Bronchial epithelial cell (primary cell): ENCODE measurements at regions not wholly inside any gene's neighbourhood (a gene's known extent, or its start where the extent isn't known, plus 50 kb on each side); places are given as distances from the start of the nearest gene placed in this dataset.

Experiments used
- DNase-seq: peaks from one replicate; pipeline ENCODE4 v3.0.0-alpha.2; 2010; ENCODE audit warnings: low read depth
- FAIRE-seq: peaks from 2 replicates; lab custom pipeline; 2011; peaks lifted over from hg19 to GRCh38; lab: Jason Lieb, UNC
- H3K27me3 ChIP-seq: 2 replicates; pipeline ENCODE4 v1.5.1; 2011; ENCODE audit warnings: low read length; ENCODE audit not compliant: control insufficient read depth, insufficient read depth
- H3K36me3 ChIP-seq: 2 replicates; pipeline ENCODE4 v1.5.1; 2011; ENCODE audit warnings: low read length; ENCODE audit not compliant: control insufficient read depth, insufficient read depth
- H3K4me3 ChIP-seq: 2 replicates; pipeline ENCODE4 v1.5.1; 2011; ENCODE audit warnings: mild to moderate bottlenecking, low read depth, low read length, control low read depth
- CTCF ChIP-seq: IDR thresholded peaks from 2 replicates; pipeline ENCODE4 v1.5.1; 2011; ENCODE audit warnings: mild to moderate bottlenecking, moderate library complexity, low read length, control low read depth, inconsistent platforms; ENCODE audit not compliant: insufficient read depth, severe bottlenecking

GRCh38 chr10:78964952-78965633 is 103.7 kb upstream of the ZMIZ1 start:
- DNase-seq (peak; percentile 57), FAIRE-seq (no peak)
- Histone ChIP-seq H3K4me3 (no peak overlapping the region), H3K27me3 (no peaks in the 10 kb centered on the region), H3K36me3 (no peaks in the 10 kb centered on the region)
- TF ChIP-seq CTCF = no peak

GRCh38 chr10:78966182-78966787 is 102.5 kb upstream of the ZMIZ1 start:
- DNase-seq = no peak
- Histone ChIP-seq H3K27me3 (no peaks in the 10 kb centered on the region), H3K36me3 (no peaks in the 10 kb centered on the region), H3K4me3 (no peak overlapping the region)
- TF ChIP-seq CTCF = no peak
- no peak for FAIRE-seq

- H3K36me3 ChIP-seq = no peaks in the 10 kb centered on the region
- FAIRE-seq = no peak
- no peaks in the 10 kb centered on the region for H3K27me3 ChIP-seq
- no peak for TF ChIP-seq CTCF
- DNase-seq = no peak
- no peak overlapping the region for H3K4me3 ChIP-seq
Observed at GRCh38 chr10:78966844-78967488, 101.8 kb upstream of the ZMIZ1 start.

- no peak for FAIRE-seq
- TF ChIP-seq CTCF = no peak
- H3K4me3 ChIP-seq = no peak overlapping the region
Observed at GRCh38 chr10:78968300-78968942, 100.3 kb upstream of the ZMIZ1 start.

GRCh38 chr10:78968943-78969342 is 99.8 kb upstream of the ZMIZ1 start:
- FAIRE-seq = no peak

More at GRCh38 chr10:78968300-78968942, 100.3 kb upstream of the ZMIZ1 start:
- no peaks in the 10 kb centered on the region for H3K27me3 ChIP-seq
- no peaks in the 10 kb centered on the region for H3K36me3 ChIP-seq
- DNase-seq = no peak

More at GRCh38 chr10:78968943-78969342, 99.8 kb upstream of the ZMIZ1 start:
- Histone ChIP-seq H3K4me3 (no peak overlapping the region), H3K36me3 (no peaks in the 10 kb centered on the region), H3K27me3 (no peaks in the 10 kb centered on the region)
- no peak for TF ChIP-seq CTCF
- no peak for DNase-seq
